OCI-LY3 (cell line): ENCODE measurements at regions not wholly inside any gene's neighbourhood (a gene's known extent, or its start where the extent isn't known, plus 50 kb on each side); places are given as distances from the start of the nearest gene placed in this dataset.

ENCODE experiments used
- H2AFZ ChIP-seq: fragments of 200-600, 300-600 bp; shearing (Covaris generic); 2 replicates; pipeline ENCODE4 v1.6.0; 2014; ENCODE audit warnings: antibody characterized with exemption, low read depth, low read length
- H3K27ac ChIP-seq: fragments of 200-600, 300-600 bp; sonication (generic); 2 replicates; pipeline ENCODE4 v1.5.1; 2014; ENCODE audit warnings: mild to moderate bottlenecking, low read length, moderate library complexity, mixed read lengths
- H3K27me3 ChIP-seq: fragments of 200-600, 300-600 bp; sonication (generic); 2 replicates; pipeline ENCODE4 v1.6.1; 2014; ENCODE audit warnings: low read depth, low read length, mixed read lengths
- H3K36me3 ChIP-seq: fragments of 200-600, 300-600 bp; sonication (generic); replicated peaks from 2 replicates; pipeline ENCODE3; 2014; ENCODE audit warnings: low read depth, low read length, mixed read lengths
- H3K4me1 ChIP-seq: fragments of 300-600, 200-600 bp; sonication (generic); 2 replicates; pipeline ENCODE4 v1.6.1; 2014; ENCODE audit warnings: low read length, mixed read lengths
- H3K4me2 ChIP-seq: fragments of 200-600, 300-600 bp; sonication (generic); 2 replicates; pipeline ENCODE4 v1.6.1; 2014; ENCODE audit warnings: low read length, mixed read lengths
- H3K4me3 ChIP-seq: fragments of 300-600, 200-600 bp; sonication (generic); 2 replicates; pipeline ENCODE4 v1.5.1; 2014; ENCODE audit warnings: antibody characterized with exemption, mild to moderate bottlenecking, low read length, moderate library complexity
- H3K79me2 ChIP-seq: fragments of 300-600, 200-600 bp; shearing (Covaris generic); 2 replicates; pipeline ENCODE4 v1.6.1; 2014; ENCODE audit warnings: mild to moderate bottlenecking, low read length, mixed read lengths
- H3K9ac ChIP-seq: fragments of 300-600, 200-600 bp; shearing (Covaris generic); 2 replicates; pipeline ENCODE4 v1.6.0; 2014; ENCODE audit warnings: mild to moderate bottlenecking, low read length, moderate library complexity
- H3K9me3 ChIP-seq: fragments of 200-600, 300-600 bp; shearing (Covaris generic); 2 replicates; pipeline ENCODE4 v1.6.1; 2014; ENCODE audit warnings: low read length, mixed read lengths; ENCODE audit not compliant: insufficient read depth
- H4K20me1 ChIP-seq: fragments of 200-600, 300-600 bp; sonication (generic); 2 replicates; pipeline ENCODE4 v1.6.1; 2016; ENCODE audit warnings: low read length, mixed read lengths; ENCODE audit not compliant: insufficient read depth
- CTCF ChIP-seq: fragments of 200-600, 300-600 bp; sonication (generic); IDR thresholded peaks from 2 replicates; pipeline ENCODE4 v1.5.1; 2014; ENCODE audit warnings: antibody characterized with exemption, low read length, low read depth
- EZH2phosphoT487 ChIP-seq: fragments of 200-600 bp; shearing (Covaris generic); IDR thresholded peaks from 2 replicates; pipeline ENCODE4 v1.6.1; 2018; ENCODE audit warnings: antibody characterized with exemption, mixed run types, low read depth

DNA sequence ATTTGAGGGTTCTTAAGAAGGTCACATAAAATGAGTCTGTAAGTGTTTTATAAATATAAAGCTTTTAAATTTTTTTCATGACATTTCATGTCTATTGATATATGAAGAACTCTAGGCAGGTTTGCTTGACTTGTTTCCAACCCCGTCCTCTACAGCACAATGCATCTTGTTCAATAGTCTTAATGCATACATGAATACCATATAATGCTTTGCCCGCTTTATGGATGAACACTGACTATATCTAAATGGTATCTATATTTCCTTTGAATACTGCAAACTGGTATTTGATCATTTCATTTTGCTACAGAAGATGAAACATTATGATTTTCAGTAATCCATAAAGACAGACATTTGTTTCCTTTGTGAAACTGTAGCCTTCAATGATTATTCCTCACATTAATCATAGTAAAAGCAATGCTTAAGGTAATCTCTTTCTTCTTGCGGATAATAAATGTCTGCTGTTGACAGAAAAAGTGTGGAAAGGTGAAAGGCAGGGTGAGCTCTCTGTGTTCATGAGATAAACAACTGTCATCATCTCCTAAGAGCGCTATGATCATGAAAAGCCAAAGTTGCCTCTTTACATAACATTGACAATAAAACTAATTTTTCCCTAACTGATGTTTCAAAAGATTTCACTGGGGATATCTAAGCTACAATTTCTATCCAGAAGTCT lies 645.1 kb downstream of the CDH8 start:
- Histone ChIP-seq H3K79me2 (no peaks in the 10 kb centered on the region), H3K36me3 (no peaks in the 10 kb centered on the region), H3K9ac (no peak overlapping the region), H4K20me1 (no peaks in the 10 kb centered on the region), H3K27ac (no peak overlapping the region), H2AFZ (no peak overlapping the region), H3K4me1 (no peaks in the 10 kb centered on the region), H3K27me3 (no peaks in the 10 kb centered on the region), H3K9me3 (no peaks in the 10 kb centered on the region), H3K4me2 (no peak overlapping the region), H3K4me3 (no peak overlapping the region)
- TF ChIP-seq CTCF (no peak), EZH2phosphoT487 (no peak)

DNA sequence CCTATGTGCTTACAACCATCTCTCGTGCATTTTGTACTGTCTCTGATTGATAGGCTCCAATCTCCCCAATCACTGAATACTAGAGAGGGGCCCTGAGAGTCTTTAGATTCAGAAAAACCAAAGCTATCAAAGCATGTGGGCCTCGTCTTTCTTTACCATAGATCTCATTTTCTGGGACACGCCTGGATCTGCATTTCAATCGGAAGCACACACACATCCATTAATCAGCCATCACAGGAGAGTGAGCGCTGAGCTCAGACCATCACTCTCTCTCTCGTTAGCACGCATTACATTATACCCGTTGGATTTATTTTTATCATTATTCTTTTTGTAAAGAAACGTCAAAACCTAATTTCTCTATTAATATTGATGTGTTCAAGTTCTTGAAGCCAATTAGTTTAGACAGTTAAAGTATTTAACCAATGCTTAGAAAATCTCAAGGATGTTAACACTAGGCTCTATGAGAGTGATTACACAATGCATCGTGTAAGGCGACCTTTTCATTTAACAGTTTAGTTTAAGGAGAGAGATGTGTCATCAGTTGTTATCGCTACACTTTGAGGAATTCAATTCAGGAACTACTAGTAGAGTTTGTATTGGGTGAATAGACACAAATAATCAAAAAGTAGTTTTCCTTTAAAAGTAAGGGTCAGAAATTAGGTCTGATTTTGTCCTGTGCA lies 650.7 kb downstream of the CDH8 start:
- H3K4me1 ChIP-seq: no peaks in the 10 kb centered on the region
- TF ChIP-seq CTCF (no peak), EZH2phosphoT487 (no peak)
- H2AFZ ChIP-seq: no peak overlapping the region

GRCh38 chr16:61382435-61382834 lies 653.8 kb downstream of the CDH8 start:
- H3K4me1 ChIP-seq: no peaks in the 10 kb centered on the region
- TF ChIP-seq CTCF: no peak
- TF ChIP-seq EZH2phosphoT487: no peak
- H3K27ac ChIP-seq: no peak overlapping the region
- H3K4me3 ChIP-seq: no peak overlapping the region
- no peak overlapping the region for H2AFZ ChIP-seq
- H3K79me2 ChIP-seq: no peaks in the 10 kb centered on the region
- H3K36me3 ChIP-seq: no peaks in the 10 kb centered on the region
- H3K9me3 ChIP-seq: no peaks in the 10 kb centered on the region
- no peak overlapping the region for H3K4me2 ChIP-seq
- H3K9ac ChIP-seq: no peak overlapping the region
- H3K27me3 ChIP-seq: no peaks in the 10 kb centered on the region
- H4K20me1 ChIP-seq: no peaks in the 10 kb centered on the region

More for the DNA sequence above, 650.7 kb downstream of the CDH8 start:
- H3K27ac ChIP-seq: no peak overlapping the region
- no peak overlapping the region for H3K9ac ChIP-seq
- no peak overlapping the region for H3K4me2 ChIP-seq
- H3K4me3 ChIP-seq: no peak overlapping the region
- H3K79me2 ChIP-seq: no peaks in the 10 kb centered on the region
- H3K9me3 ChIP-seq: no peaks in the 10 kb centered on the region
- H4K20me1 ChIP-seq: no peaks in the 10 kb centered on the region
- H3K36me3 ChIP-seq: no peaks in the 10 kb centered on the region
- no peaks in the 10 kb centered on the region for H3K27me3 ChIP-seq

- no peak overlapping the region for H3K4me3 ChIP-seq
- H3K9me3 ChIP-seq: no peaks in the 10 kb centered on the region
- no peak overlapping the region for H3K4me2 ChIP-seq
- no peaks in the 10 kb centered on the region for H3K27me3 ChIP-seq
- no peak overlapping the region for H3K9ac ChIP-seq
- H4K20me1 ChIP-seq: no peaks in the 10 kb centered on the region
- TF ChIP-seq CTCF (no peak), EZH2phosphoT487 (no peak)
- H2AFZ ChIP-seq: no peak overlapping the region
- H3K36me3 ChIP-seq: no peaks in the 10 kb centered on the region
- no peak overlapping the region for H3K27ac ChIP-seq
- H3K4me1 ChIP-seq: no peaks in the 10 kb centered on the region
- H3K79me2 ChIP-seq: no peaks in the 10 kb centered on the region
These were observed 656.9 kb downstream of the CDH8 start for GRCh38 chr16:61379311-61379710.
